Fibroblast of mammary gland (primary cell): ENCODE measurements at regions not wholly inside any gene's neighbourhood (a gene's known extent, or its start where the extent isn't known, plus 50 kb on each side); places are given as distances from the start of the nearest gene placed in this dataset.

ENCODE experiments used
- DNase-seq: peaks from one replicate; pipeline ENCODE4 v3.0.0-alpha.2; 2010; ENCODE audit warnings: low read depth
- H3K4me3 ChIP-seq: 2 replicates; pipeline ENCODE4 v1.5.1; 2011; ENCODE audit warnings: low read depth, mild to moderate bottlenecking, low read length, moderate library complexity; ENCODE audit not compliant: control insufficient read depth
- TF ChIP-seq, protein P1 (sequence below): conservative IDR thresholded peaks from 2 replicates; pipeline ENCODE4 v1.5.1; 2011; ENCODE audit warnings: low read depth, low read length, inconsistent platforms; ENCODE audit not compliant: control insufficient read depth, insufficient read depth

DNA sequence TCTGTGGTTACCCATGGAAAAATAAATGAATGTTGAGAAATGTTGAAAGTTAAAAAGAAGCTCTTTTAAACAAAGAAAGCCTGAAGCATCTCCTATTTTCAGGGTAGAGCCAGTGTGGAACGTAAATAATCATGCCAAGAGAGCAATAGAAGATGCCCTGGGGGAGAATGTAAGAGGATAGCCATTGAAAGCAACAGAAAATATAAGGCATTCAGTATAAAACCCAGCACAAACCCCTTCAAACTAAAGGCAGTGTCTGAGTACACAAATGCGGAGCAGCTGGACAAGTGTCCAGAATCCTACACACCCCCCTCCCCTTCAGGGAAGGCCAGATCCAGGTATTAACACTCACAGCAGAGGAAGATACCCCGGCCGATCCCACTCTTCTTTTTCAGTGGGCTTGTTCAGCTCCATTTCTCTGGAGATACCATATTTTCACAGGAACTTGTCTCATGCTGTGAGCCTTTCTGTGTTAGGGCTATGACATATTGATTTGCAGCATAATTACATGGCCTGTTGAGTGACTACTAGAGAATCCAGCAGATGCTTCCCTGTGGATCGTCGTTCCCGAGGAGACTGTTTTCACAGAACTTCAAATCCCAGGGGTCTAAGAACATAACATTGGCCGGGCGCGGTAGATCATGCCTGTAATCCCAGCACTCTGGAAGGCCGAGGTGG, 101.2 kb downstream of the PLK2 start:
- no peak overlapping the region for H3K4me3 ChIP-seq
- no peak for DNase-seq
- TF ChIP-seq, protein P1, sequence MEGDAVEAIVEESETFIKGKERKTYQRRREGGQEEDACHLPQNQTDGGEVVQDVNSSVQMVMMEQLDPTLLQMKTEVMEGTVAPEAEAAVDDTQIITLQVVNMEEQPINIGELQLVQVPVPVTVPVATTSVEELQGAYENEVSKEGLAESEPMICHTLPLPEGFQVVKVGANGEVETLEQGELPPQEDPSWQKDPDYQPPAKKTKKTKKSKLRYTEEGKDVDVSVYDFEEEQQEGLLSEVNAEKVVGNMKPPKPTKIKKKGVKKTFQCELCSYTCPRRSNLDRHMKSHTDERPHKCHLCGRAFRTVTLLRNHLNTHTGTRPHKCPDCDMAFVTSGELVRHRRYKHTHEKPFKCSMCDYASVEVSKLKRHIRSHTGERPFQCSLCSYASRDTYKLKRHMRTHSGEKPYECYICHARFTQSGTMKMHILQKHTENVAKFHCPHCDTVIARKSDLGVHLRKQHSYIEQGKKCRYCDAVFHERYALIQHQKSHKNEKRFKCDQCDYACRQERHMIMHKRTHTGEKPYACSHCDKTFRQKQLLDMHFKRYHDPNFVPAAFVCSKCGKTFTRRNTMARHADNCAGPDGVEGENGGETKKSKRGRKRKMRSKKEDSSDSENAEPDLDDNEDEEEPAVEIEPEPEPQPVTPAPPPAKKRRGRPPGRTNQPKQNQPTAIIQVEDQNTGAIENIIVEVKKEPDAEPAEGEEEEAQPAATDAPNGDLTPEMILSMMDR = no peak

DNA sequence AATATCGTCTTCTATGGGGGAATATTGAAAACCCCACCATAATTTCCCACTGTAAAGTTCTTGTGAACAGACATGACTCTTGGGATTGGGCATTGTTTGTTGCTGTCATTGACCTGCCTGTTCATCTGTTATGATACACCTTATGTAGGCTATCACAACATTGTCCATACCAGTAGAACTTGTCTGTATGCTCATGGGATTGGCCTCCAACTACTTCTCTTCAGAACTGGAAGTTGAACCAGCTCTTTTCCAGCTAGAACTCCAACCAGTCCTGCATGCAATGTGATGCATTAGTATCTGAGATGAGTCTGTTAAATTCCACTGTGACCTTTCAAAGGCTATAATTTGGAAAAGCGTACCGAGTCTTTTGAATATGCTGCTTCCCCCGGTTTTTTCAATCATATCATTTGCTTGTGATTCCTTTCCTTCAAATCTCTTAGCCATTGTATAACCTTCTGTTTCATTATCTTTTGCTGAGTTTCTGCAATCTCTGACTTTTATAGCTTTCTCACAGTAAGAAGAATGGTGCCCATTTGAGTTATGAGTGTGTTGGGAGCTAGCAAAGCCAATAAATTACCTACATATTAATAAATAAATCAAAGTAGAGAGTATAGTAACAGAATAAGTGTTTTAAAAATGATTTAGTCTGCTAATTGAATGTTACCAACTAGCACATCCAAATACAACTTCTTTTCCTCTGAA, 101.9 kb downstream of the PLK2 start:
- TF ChIP-seq, protein P1 = no peak
- H3K4me3 ChIP-seq = no peak overlapping the region
- DNase-seq = no peak

DNA sequence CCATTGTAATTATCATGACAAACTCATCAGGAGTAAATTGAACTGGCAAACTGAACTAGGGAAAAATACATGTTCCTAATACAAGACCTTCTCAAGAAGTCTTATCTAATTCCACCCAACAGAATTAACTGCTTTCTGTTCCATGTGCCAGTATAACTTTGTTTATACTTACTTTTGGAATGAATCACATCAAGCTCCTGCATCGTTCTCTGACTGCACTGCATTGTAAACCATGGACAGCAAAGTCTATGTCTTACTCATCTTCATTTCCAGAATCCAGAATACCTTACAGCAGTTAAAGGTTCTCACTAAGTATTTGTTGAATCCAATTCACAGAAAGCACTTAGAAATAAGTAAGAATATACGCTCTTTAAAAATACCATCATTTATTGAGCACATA, 102.8 kb downstream of the PLK2 start:
- TF ChIP-seq, protein P1 = no peak
- no peak overlapping the region for H3K4me3 ChIP-seq
- no peak for DNase-seq

DNA sequence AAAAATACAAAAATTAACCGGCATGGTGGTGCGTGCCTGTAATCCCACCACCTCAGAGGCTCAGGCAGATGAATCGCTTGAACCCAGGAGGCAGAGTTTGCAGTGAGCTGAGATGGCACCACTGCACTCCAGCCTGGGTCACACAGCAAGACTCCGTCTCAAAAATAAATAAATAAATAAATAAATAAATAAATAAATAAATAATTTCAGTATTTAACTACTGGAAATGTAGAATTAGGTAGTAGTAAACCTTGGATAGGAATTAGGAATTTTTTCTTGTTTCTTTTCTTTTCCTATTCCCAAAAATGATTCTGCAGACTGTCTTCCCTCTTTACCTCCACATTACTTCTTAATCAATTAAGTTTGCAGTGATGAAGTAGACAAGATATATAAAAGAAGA, 103.2 kb downstream of the PLK2 start:
- TF ChIP-seq, protein P1 = no peak
- no peak for DNase-seq
- no peak overlapping the region for H3K4me3 ChIP-seq

DNA sequence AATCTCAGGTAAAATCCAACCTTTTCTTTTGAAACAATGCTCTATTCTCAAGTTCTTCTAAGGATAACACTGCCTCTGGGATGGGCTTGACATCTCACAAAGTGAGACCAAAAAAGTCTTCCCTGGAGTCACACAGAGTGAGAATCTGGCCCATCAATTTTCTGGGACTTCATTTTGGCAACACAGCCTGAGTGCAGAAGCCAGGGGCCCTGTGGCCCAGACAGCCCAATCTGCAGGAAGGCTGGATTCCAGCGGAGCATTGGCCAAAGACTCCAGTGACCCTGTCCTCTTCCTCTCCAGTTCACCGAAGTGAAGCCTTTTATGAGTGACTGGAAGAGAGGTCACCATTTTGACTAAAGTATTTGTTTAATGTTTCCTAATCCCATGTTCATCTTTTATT, 105.1 kb downstream of the PLK2 start:
- H3K4me3 ChIP-seq = no peak overlapping the region
- TF ChIP-seq, protein P1 = no peak

DNA sequence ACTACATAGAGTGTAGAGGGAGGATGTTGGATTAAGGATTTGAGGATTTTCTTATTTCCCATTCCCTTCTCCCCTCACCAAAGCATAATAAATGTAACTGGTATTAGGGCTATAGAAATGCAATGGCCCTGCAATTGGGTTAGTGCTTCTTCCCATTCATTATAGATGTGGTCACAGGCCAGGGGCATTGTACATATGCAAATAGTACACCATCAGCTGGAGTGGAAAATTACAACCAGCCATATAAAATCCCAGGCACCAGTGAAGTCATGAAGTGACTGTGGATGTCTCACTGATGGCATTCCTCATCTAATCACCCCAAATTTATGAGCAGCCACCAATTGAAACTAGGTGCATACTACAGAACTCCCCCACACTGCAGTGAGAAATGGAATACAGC, 105.9 kb downstream of the PLK2 start:
- H3K4me3 ChIP-seq = no peak overlapping the region
- TF ChIP-seq, protein P1 = no peak
- no peak for DNase-seq

More for the DNA sequence above, 105.1 kb downstream of the PLK2 start:
- no peak for DNase-seq
